OCI-LY7 (cell line): ENCODE measurements at regions not wholly inside any gene's neighbourhood (a gene's known extent, or its start where the extent isn't known, plus 50 kb on each side); places are given as distances from the start of the nearest gene placed in this dataset.

Experiments
- EZH2phosphoT487 ChIP-seq: fragments of 200-600 bp; sonication (generic); IDR thresholded peaks from 2 replicates; pipeline ENCODE4 v1.6.1; 2018; ENCODE audit warnings: low read depth, borderline replicate concordance, mild to moderate bottlenecking, mixed run types, antibody characterized with exemption, low read length, moderate library complexity, mixed read lengths
- TF ChIP-seq, protein P1 (sequence below): fragments of 200-600 bp; sonication (generic); conservative IDR thresholded peaks from 2 replicates; pipeline ENCODE4 v1.5.1; 2014; ENCODE audit warnings: mild to moderate bottlenecking, antibody characterized with exemption, low read length, moderate library complexity, mixed read lengths

DNA sequence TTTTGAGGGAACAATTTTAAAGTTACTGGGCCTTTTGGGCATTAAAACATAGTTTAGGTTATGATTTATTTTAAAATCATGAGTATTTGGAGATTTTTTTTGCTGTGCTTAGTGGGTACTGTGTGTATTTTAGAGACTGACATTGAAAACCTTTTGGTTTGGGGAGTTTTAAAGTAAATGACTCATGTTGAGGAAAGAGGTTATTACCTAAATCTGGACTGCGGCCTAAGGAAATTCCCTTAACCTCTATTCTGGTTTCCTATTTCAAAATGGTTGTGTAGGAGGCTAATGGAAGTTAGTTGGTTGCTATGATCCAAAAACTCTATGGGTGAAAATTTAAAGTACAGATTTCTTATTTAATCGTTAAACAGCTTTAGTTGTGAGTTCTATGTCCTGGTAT lies 57.3 kb upstream of the DPH6 start:
- TF ChIP-seq, protein P1, sequence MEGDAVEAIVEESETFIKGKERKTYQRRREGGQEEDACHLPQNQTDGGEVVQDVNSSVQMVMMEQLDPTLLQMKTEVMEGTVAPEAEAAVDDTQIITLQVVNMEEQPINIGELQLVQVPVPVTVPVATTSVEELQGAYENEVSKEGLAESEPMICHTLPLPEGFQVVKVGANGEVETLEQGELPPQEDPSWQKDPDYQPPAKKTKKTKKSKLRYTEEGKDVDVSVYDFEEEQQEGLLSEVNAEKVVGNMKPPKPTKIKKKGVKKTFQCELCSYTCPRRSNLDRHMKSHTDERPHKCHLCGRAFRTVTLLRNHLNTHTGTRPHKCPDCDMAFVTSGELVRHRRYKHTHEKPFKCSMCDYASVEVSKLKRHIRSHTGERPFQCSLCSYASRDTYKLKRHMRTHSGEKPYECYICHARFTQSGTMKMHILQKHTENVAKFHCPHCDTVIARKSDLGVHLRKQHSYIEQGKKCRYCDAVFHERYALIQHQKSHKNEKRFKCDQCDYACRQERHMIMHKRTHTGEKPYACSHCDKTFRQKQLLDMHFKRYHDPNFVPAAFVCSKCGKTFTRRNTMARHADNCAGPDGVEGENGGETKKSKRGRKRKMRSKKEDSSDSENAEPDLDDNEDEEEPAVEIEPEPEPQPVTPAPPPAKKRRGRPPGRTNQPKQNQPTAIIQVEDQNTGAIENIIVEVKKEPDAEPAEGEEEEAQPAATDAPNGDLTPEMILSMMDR, result no peak
- no peak for TF ChIP-seq EZH2phosphoT487
